GM12878 (cell line): ENCODE measurements at regions not wholly inside any gene's neighbourhood (a gene's known extent, or its start where the extent isn't known, plus 50 kb on each side); places are given as distances from the start of the nearest gene placed in this dataset.
A peak's percentile ranks its signal among the peaks of the same experiment; 100 is the strongest.
"Not testable (repeated sequence)": the region's sequence is repeated elsewhere in the genome, so short reads cannot be mapped to it uniquely, and the experiment has no call there.

Source experiments
- ATAC-seq: fragments of 200-7000 bp; cut with Tn5 transposase; 3 replicates; pipeline ENCODE4 v1.9.1; 2020; ENCODE audit warnings: mild to moderate bottlenecking, moderate library complexity
- BruUV-seq: library from RNA; stranded (reverse); fragments of 400-500 nt; replicated peaks from 2 replicates; lab custom pipeline; 2021; lab: Mats Ljungman, UMichigan
- CTCF ChIA-PET: fragments of 300-600 bp; sonication (Branson Sonifier 250); formaldehyde crosslinking; extraction: SDS; loops from one replicate; lab custom pipeline; 2021; ENCODE audit warnings: inconsistent platforms; lab: Yijun Ruan, JAX
- POLR2A ChIA-PET: fragments of 350-600 bp; formaldehyde crosslinking; extraction: SDS; loops from one replicate; lab custom pipeline; 2021; ENCODE audit warnings: inconsistent platforms; lab: Charles Lee
- RAD21 ChIA-PET: fragments of 300-600 bp; sonication (Branson Sonifier 250); formaldehyde crosslinking; loops from one replicate; lab custom pipeline; 2023; ENCODE audit warnings: antibody characterized with exemption; ENCODE audit not compliant: unreplicated experiment; lab: Charles Lee
- SMC1A ChIA-PET: fragments of 300-600 bp; sonication (Branson Sonifier 250); formaldehyde crosslinking; loops from one replicate; lab custom pipeline; 2023; ENCODE audit not compliant: unreplicated experiment, uncharacterized antibody; lab: Charles Lee
- DNase-seq: peaks from one replicate; pipeline ENCODE4 v3.0.0-alpha.2; 2011; ENCODE audit warnings: low read depth, low spot score
- FAIRE-seq: peaks from 3 replicates; lab custom pipeline; 2011; peaks lifted over from hg19 to GRCh38; lab: Jason Lieb, UNC
- H2AFZ ChIP-seq: 2 replicates; pipeline ENCODE4 v1.6.0; 2011; ENCODE audit warnings: low read depth, low read length, control low read depth; ENCODE audit not compliant: control insufficient read depth
- H3K27ac ChIP-seq: 2 replicates; pipeline ENCODE4 v1.5.1; 2011; ENCODE audit warnings: control low read depth; ENCODE audit not compliant: control insufficient read depth, insufficient read depth
- H3K27me3 ChIP-seq, 2 experiments: replicated peaks in 1 of 2; 2 replicates each; pipeline versions ENCODE4 v1.6.0 to v1.6.1; 2011; ENCODE audit warnings: low read length in 1 of 2; ENCODE audit not compliant: control insufficient read depth in 2 of 2, insufficient read depth in 2 of 2
- H3K36me3 ChIP-seq, 2 experiments: 2 replicates each; pipeline ENCODE4 v1.5.1; 2011; ENCODE audit warnings: low read length in 1 of 2; ENCODE audit not compliant: control insufficient read depth in 2 of 2, insufficient read depth in 2 of 2
- H3K4me1 ChIP-seq: 2 replicates; pipeline ENCODE4 v1.6.1; 2011; ENCODE audit warnings: mild to moderate bottlenecking, low read length, moderate library complexity, mixed read lengths; ENCODE audit not compliant: control insufficient read depth, insufficient read depth
- H3K4me2 ChIP-seq: 2 replicates; pipeline ENCODE4 v1.6.0; 2011; ENCODE audit warnings: control low read depth; ENCODE audit not compliant: control insufficient read depth, insufficient read depth
- H3K4me3 ChIP-seq: fragments of 200-600 bp; sonication (generic); 2 replicates; pipeline ENCODE4 v1.5.1; 2016
- H3K79me2 ChIP-seq: 2 replicates; pipeline ENCODE4 v1.6.0; 2011; ENCODE audit warnings: low read length; ENCODE audit not compliant: control insufficient read depth, insufficient read depth
- H3K9ac ChIP-seq: 2 replicates; pipeline ENCODE4 v1.8.0; 2011; ENCODE audit warnings: low read length, control low read depth, mixed read lengths; ENCODE audit not compliant: control insufficient read depth, insufficient read depth
- H3K9me3 ChIP-seq: replicated peaks from 3 replicates; pipeline ENCODE4 v1.5.1; 2011; ENCODE audit warnings: mild to moderate bottlenecking, low read length; ENCODE audit not compliant: control insufficient read depth, insufficient read depth
- H4K20me1 ChIP-seq: 2 replicates; pipeline ENCODE4 v1.6.0; 2011; ENCODE audit not compliant: control insufficient read depth, insufficient read depth
- CBX5 ChIP-seq: sonication (generic); IDR thresholded peaks from 2 replicates; pipeline ENCODE4 v1.6.1; 2016; ENCODE audit warnings: low read depth, moderate library complexity, mild to moderate bottlenecking, inconsistent platforms
- FOS ChIP-seq: IDR thresholded peaks from 3 replicates; pipeline ENCODE4 v1.6.1; 2011; ENCODE audit warnings: borderline replicate concordance; ENCODE audit not compliant: insufficient read length; ENCODE audit errors: extremely low read depth
- MYB ChIP-seq: fragments of 150-350 bp; IDR thresholded peaks from 2 replicates; pipeline ENCODE4 v1.6.1; 2014; ENCODE audit warnings: mild to moderate bottlenecking, low read depth, low read length, borderline replicate concordance
- SREBF1 ChIP-seq: IDR thresholded peaks from 2 replicates; pipeline ENCODE4 v1.6.1; 2012; ENCODE audit warnings: mild to moderate bottlenecking, low read length
- SRF ChIP-seq, 2 experiments: IDR thresholded peaks; 2 replicates each; pipeline ENCODE4 v1.6.1; 2011; ENCODE audit warnings: low read depth in 2 of 2, low read length in 2 of 2, mild to moderate bottlenecking in 1 of 2, moderate library complexity in 1 of 2
- ZNF622 ChIP-seq: fragments of 450-650 bp; IDR thresholded peaks from 2 replicates; pipeline ENCODE4 v1.6.1; 2017; ENCODE audit warnings: mild to moderate bottlenecking, inconsistent platforms
- WGBS: methylation state at CpG from one replicate; pipeline ENCODE4 v1.1.6; 2016; ENCODE audit warnings: low lambda C conversion rate; ENCODE audit not compliant: insufficient replicate concordance, insufficient coverage; ENCODE audit errors: missing lambda C conversion rate; 5-methylcytosine and 5-hydroxymethylcytosine counted together
- in situ Hi-C: fragments of 300-500 bp; cut with MboI; formaldehyde crosslinking; loops from 9 replicates; pipeline ENCODE4 v1.14.3; 2018; ENCODE audit warnings: mixed read lengths
- intact Hi-C: fragments of 100-400 bp; cut with micrococcal nuclease; formaldehyde crosslinking; loops from one replicate; pipeline ENCODE4 v1.14.2; 2022; ENCODE audit not compliant: unreplicated experiment

GRCh38 chr1:200257235-200257634, 152.6 kb downstream of the ZNF281 start:
- Histone ChIP-seq H3K27ac (no peak overlapping the region), H3K79me2 (no peaks in the 10 kb centered on the region), H3K9me3 (no peaks in the 10 kb centered on the region; the same call in 2 of the 3 replicates), H3K4me3 (no peak overlapping the region), H2AFZ (no peak overlapping the region), H3K4me2 (no peak overlapping the region), H3K4me1 (peaks cover 3% of the 10 kb centered on the region; the same call in 1 of the 2 replicates)
- RAD21 ChIA-PET: no interaction called here
- DNase-seq (no peak), ATAC-seq (no peak)
- SMC1A ChIA-PET: interaction anchor here (0.7 to 1.5 kb wide), 3 partner anchors 11 to 252 kb away, joined by 3 read pairs; no protein-coding TSS in a partner anchor
- no TSS peak for BruUV-seq
- CTCF ChIA-PET: interaction anchor here (0.7 to 2.3 kb wide), 4 partner anchors 11 to 118 kb away, joined by 3 to 9 read pairs (median 6); no protein-coding TSS in a partner anchor
- 77% methylated on average over 10 of the region's 10 CpGs for WGBS
- POLR2A ChIA-PET: interaction anchor here (1.1 kb wide), 1 partner anchor 41 kb away, joined by 3 read pairs; no protein-coding TSS in a partner anchor
- in situ Hi-C loops: no loop called here
- TF ChIP-seq FOS (no peak), SREBF1 (no peak), SRF (IDR thresholded peaks at IDR 0.05; ENCODE audit: low read depth in 2 of 2, low read length in 2 of 2) (no peak), MYB (no peak), CBX5 (no peak), ZNF622 (no peak)
- TF ChIP-seq, all 136 proteins: peak for 0
- intact Hi-C loops: loop anchor here (5.0 kb wide), 1 partner anchor 120 kb away; no protein-coding TSS in a partner anchor
- Histone ChIP-seq H3K36me3 (no peaks in the 10 kb centered on the region), H4K20me1 (no peaks in the 10 kb centered on the region), H3K9ac (no peak overlapping the region), H3K27me3 (no peaks in the 10 kb centered on the region)
- no peak for FAIRE-seq

GRCh38 chr1:200254602-200255001, 155.2 kb downstream of the ZNF281 start:
- H3K4me3 ChIP-seq, H3K4me1 ChIP-seq, H3K9me3 ChIP-seq, H3K9ac ChIP-seq, POLR2A ChIA-PET, H3K79me2 ChIP-seq, H3K27me3 ChIP-seq, H3K4me2 ChIP-seq, H3K36me3 ChIP-seq, FAIRE-seq, BruUV-seq, in situ Hi-C loops, H2AFZ ChIP-seq, H4K20me1 ChIP-seq, H3K27ac ChIP-seq, DNase-seq: not testable (repeated sequence)
- ChIA-PET SMC1A (interaction anchor here (1.3 to 1.5 kb wide), 4 partner anchors 8 to 254 kb away, joined by 3 to 4 read pairs (median 4); no protein-coding TSS in a partner anchor), RAD21 (interaction anchor here (1.1 to 1.4 kb wide), 2 partner anchors 12 to 101 kb away, joined by 3 read pairs; no protein-coding TSS in a partner anchor), CTCF (interaction anchor here (0.7 to 1.5 kb wide), 7 partner anchors 9 to 570 kb away, joined by 3 to 6 read pairs (median 3); no protein-coding TSS in a partner anchor)
- intact Hi-C loops: loop anchor here (2.0 to 5.0 kb wide), 2 partner anchors 44 to 117 kb away; no protein-coding TSS in a partner anchor
- 60% methylated on average over 9 of the region's 9 CpGs for WGBS
- ATAC-seq: peak; percentile 38
